ENCODE measurements at regions not wholly inside any gene's neighbourhood (a gene's known extent, or its start where the extent isn't known, plus 50 kb on each side); places are given as distances from the start of the nearest gene placed in this dataset.

DNA sequence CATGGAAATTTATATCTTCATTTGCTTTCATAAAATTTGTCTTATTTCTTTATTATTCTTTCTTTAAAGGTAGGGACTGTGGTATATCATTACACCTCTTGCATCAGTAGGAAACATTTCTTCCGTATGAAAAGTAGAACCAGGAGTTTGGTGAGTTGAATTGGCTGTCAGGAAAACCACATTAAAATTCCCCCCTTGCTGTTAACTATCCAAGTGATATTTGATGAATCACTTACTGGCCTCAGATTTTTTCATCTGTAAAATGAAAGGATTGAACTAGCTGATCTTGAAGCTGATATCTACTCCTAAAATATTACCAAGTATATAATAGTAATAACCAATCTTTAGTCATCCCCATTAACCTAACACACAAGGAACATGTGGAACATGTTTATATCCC is 460.9 kb downstream of the GJA1 start (continued):
- TF ChIP-seq, protein P1, sequence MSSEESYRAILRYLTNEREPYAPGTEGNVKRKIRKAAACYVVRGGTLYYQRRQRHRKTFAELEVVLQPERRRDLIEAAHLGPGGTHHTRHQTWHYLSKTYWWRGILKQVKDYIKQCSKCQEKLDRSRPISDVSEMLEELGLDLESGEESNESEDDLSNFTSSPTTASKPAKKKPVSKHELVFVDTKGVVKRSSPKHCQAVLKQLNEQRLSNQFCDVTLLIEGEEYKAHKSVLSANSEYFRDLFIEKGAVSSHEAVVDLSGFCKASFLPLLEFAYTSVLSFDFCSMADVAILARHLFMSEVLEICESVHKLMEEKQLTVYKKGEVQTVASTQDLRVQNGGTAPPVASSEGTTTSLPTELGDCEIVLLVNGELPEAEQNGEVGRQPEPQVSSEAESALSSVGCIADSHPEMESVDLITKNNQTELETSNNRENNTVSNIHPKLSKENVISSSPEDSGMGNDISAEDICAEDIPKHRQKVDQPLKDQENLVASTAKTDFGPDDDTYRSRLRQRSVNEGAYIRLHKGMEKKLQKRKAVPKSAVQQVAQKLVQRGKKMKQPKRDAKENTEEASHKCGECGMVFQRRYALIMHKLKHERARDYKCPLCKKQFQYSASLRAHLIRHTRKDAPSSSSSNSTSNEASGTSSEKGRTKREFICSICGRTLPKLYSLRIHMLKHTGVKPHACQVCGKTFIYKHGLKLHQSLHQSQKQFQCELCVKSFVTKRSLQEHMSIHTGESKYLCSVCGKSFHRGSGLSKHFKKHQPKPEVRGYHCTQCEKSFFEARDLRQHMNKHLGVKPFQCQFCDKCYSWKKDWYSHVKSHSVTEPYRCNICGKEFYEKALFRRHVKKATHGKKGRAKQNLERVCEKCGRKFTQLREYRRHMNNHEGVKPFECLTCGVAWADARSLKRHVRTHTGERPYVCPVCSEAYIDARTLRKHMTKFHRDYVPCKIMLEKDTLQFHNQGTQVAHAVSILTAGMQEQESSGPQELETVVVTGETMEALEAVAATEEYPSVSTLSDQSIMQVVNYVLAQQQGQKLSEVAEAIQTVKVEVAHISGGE (CRISPR knock-in tag; IDR thresholded peaks at IDR 0.05): no peak
- TF ChIP-seq ZNF622 (IDR thresholded peaks at IDR 0.05) (no peak), ESRRA (IDR thresholded peaks at IDR 0.05; ENCODE audit: low read length) (no peak), BCL11A (IDR thresholded peaks at IDR 0.05; ENCODE audit: low read depth, low read length) (no peak), ZSCAN29 (IDR thresholded peaks at IDR 0.05) (no peak), CHD2 (IDR thresholded peaks at IDR 0.05; ENCODE audit: borderline replicate concordance, low read depth, low read length) (no peak), ATF7 (IDR thresholded peaks at IDR 0.05; ENCODE audit: low read depth) (no peak)
- TF ChIP-seq, protein P2, sequence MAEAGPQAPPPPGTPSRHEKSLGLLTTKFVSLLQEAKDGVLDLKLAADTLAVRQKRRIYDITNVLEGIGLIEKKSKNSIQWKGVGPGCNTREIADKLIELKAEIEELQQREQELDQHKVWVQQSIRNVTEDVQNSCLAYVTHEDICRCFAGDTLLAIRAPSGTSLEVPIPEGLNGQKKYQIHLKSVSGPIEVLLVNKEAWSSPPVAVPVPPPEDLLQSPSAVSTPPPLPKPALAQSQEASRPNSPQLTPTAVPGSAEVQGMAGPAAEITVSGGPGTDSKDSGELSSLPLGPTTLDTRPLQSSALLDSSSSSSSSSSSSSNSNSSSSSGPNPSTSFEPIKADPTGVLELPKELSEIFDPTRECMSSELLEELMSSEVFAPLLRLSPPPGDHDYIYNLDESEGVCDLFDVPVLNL (IDR thresholded peaks at IDR 0.05; ENCODE audit: low read depth, low read length): no peak

DNA sequence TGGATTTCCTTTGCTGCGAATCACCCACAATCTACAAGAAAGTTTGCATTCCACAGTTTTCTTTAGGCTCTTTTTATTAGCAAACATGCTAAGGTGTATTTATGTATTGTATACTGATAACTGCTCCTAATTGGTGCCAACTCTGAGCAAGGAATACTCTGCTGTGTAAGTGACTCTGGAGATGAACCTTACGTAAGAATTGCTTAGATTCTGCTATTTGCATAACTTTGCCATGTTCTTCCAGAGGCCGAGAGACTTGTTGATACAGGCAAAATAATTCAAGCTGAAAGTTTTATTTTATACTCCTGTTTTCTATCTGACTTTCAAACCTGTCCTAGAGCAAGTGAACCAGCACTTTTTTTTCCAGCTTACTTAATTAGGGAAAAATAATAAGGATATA is 461.3 kb downstream of the GJA1 start:
- H3K4me3 ChIP-seq: no peak overlapping the region
- no peaks in the 10 kb centered on the region for H3K36me3 ChIP-seq (ENCODE audit: control insufficient read depth in 2 of 2, insufficient read depth in 2 of 2, low read length in 1 of 2)
- in situ Hi-C loops (cut with MboI): no loop called here
- H3K79me2 ChIP-seq (ENCODE audit: control insufficient read depth, insufficient read depth, low read length): no peaks in the 10 kb centered on the region
- CTCF ChIA-PET: no interaction called here
- H4K20me1 ChIP-seq (ENCODE audit: control insufficient read depth, insufficient read depth): no peaks in the 10 kb centered on the region
- FAIRE-seq (no peak), DNase-seq (ENCODE audit: low read depth, low spot score) (no peak), ATAC-seq (no peak)
- RAD21 ChIA-PET (ENCODE audit: unreplicated experiment): no interaction called here
- POLR2A ChIA-PET: no interaction called here
- no peak overlapping the region for H3K9ac ChIP-seq (ENCODE audit: control insufficient read depth, insufficient read depth, low read length)
- no peaks in the 10 kb centered on the region for H3K4me1 ChIP-seq (ENCODE audit: control insufficient read depth, insufficient read depth, low read length)
- intact Hi-C loops (cut with micrococcal nuclease; ENCODE audit: unreplicated experiment): no loop called here
- no peak overlapping the region for H2AFZ ChIP-seq (ENCODE audit: control insufficient read depth, low read depth, low read length)
- no TSS peak for BruUV-seq (replicated peaks)
- H3K27me3 ChIP-seq (replicated peaks in 1 of 2; ENCODE audit: control insufficient read depth in 2 of 2, insufficient read depth in 2 of 2, low read length in 1 of 2): no peaks in the 10 kb centered on the region
- H3K4me2 ChIP-seq (ENCODE audit: control insufficient read depth, insufficient read depth): no peak overlapping the region
- no peak overlapping the region for H3K27ac ChIP-seq (ENCODE audit: control insufficient read depth, insufficient read depth)
- H3K9me3 ChIP-seq (replicated peaks; ENCODE audit: control insufficient read depth, insufficient read depth, low read length): no peaks in the 10 kb centered on the region
- 0% methylated on average over 3 of the region's 3 CpGs for WGBS (ENCODE audit: insufficient coverage, insufficient replicate concordance, low lambda C conversion rate, missing lambda C conversion rate)
- SMC1A ChIA-PET (ENCODE audit: uncharacterized antibody, unreplicated experiment): no interaction called here
- no peak for TF ChIP-seq ATF7 (IDR thresholded peaks at IDR 0.05; ENCODE audit: low read depth)
- TF ChIP-seq RBBP5 (conservative IDR thresholded peaks at IDR 0.05): no peak
- TF ChIP-seq RCOR1 (conservative IDR thresholded peaks at IDR 0.05; ENCODE audit: low read depth, low read length): no peak
- TF ChIP-seq HDAC2 (IDR thresholded peaks at IDR 0.05): no peak
- no peak for TF ChIP-seq NR2C1 (IDR thresholded peaks at IDR 0.05)
- no peak for TF ChIP-seq TAF1 (IDR thresholded peaks at IDR 0.05; ENCODE audit: borderline replicate concordance, low read depth, low read length)
- TF ChIP-seq, protein P3, sequence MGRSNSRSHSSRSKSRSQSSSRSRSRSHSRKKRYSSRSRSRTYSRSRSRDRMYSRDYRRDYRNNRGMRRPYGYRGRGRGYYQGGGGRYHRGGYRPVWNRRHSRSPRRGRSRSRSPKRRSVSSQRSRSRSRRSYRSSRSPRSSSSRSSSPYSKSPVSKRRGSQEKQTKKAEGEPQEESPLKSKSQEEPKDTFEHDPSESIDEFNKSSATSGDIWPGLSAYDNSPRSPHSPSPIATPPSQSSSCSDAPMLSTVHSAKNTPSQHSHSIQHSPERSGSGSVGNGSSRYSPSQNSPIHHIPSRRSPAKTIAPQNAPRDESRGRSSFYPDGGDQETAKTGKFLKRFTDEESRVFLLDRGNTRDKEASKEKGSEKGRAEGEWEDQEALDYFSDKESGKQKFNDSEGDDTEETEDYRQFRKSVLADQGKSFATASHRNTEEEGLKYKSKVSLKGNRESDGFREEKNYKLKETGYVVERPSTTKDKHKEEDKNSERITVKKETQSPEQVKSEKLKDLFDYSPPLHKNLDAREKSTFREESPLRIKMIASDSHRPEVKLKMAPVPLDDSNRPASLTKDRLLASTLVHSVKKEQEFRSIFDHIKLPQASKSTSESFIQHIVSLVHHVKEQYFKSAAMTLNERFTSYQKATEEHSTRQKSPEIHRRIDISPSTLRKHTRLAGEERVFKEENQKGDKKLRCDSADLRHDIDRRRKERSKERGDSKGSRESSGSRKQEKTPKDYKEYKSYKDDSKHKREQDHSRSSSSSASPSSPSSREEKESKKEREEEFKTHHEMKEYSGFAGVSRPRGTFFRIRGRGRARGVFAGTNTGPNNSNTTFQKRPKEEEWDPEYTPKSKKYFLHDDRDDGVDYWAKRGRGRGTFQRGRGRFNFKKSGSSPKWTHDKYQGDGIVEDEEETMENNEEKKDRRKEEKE (IDR thresholded peaks at IDR 0.05): no peak
- TF ChIP-seq MYB (IDR thresholded peaks at IDR 0.05; ENCODE audit: borderline replicate concordance, low read depth, low read length): no peak
- TF ChIP-seq SIN3A (IDR thresholded peaks at IDR 0.05; ENCODE audit: low read depth, low read length): no peak
- no peak for TF ChIP-seq KLF5 (IDR thresholded peaks at IDR 0.05; ENCODE audit: partially characterized antibody)

All from GM12878 (cell line).